CD4-positive, alpha-beta T cell (primary cell): ENCODE measurements at regions not wholly inside any gene's neighbourhood (a gene's known extent, or its start where the extent isn't known, plus 50 kb on each side); places are given as distances from the start of the nearest gene placed in this dataset.

Source experiments
- ATAC-seq: fragments of 200-7000 bp; cut with Tn5 transposase; one replicate; pipeline ENCODE4 v1.10.0; 2022; ENCODE audit warnings: mild to moderate bottlenecking; ENCODE audit not compliant: poor library complexity
- CTCF ChIA-PET: fragments of 350-600 bp; sonication (Branson Sonifier 250); formaldehyde crosslinking; loops from one replicate; lab custom pipeline; 2021; ENCODE audit warnings: antibody characterized with exemption, inconsistent platforms; lab: Charles Lee
- POLR2A ChIA-PET: fragments of 350-600 bp; sonication (Branson Sonifier 250); formaldehyde crosslinking; loops from one replicate; lab custom pipeline; 2021; ENCODE audit warnings: antibody characterized with exemption, inconsistent platforms; lab: Charles Lee
- DNase-seq, 14 experiments: peaks; one replicate each; pipeline ENCODE4 v3.0.0-alpha.2; 2013 to 2020; ENCODE audit warnings: mixed read lengths in 2 of 14
- H3K27ac ChIP-seq, 2 donors: one replicate each; pipeline versions ENCODE4 v1.5.1 to v1.7.0; 2013; ENCODE audit warnings: low read length in 2 of 2, low read depth in 1 of 2, mild to moderate bottlenecking in 1 of 2
- H3K27me3 ChIP-seq, 2 experiments: 1 replicate in 1 of 2; 2 replicates in 1 of 2; pipeline versions ENCODE4 v1.6.1 to v1.7.0; 2013; ENCODE audit warnings: low read length in 2 of 2, control low read depth in 1 of 2, mild to moderate bottlenecking in 1 of 2, moderate library complexity in 1 of 2; ENCODE audit not compliant: insufficient read depth in 2 of 2, control insufficient read depth in 1 of 2
- H3K36me3 ChIP-seq: one replicate; pipeline ENCODE4 v1.6.1; 2013; ENCODE audit warnings: low read length, control low read depth; ENCODE audit not compliant: insufficient read depth
- H3K4me1 ChIP-seq: one replicate; pipeline ENCODE4 v1.6.1; 2013; ENCODE audit warnings: low read length, control low read depth; ENCODE audit not compliant: insufficient read depth
- H3K4me3 ChIP-seq: one replicate; pipeline ENCODE4 v1.5.1; 2013; ENCODE audit warnings: mild to moderate bottlenecking, low read length, moderate library complexity
- H3K9me3 ChIP-seq, 2 experiments: 1 replicate in 1 of 2; 2 replicates in 1 of 2; pipeline versions ENCODE4 v1.6.1 to v1.7.0; 2013; ENCODE audit warnings: low read length in 2 of 2, mild to moderate bottlenecking in 2 of 2, control low read depth in 1 of 2, moderate library complexity in 1 of 2; ENCODE audit not compliant: control insufficient read depth in 1 of 2, insufficient read depth in 1 of 2
- H3K27ac Mint-ChIP-seq: one replicate; pipeline ENCODE4 v1.8.0; 2020; ENCODE audit warnings: mixed read lengths
- H3K27me3 Mint-ChIP-seq: one replicate; pipeline ENCODE4 v1.8.0; 2021; ENCODE audit warnings: mixed read lengths
- H3K36me3 Mint-ChIP-seq: one replicate; pipeline ENCODE4 v1.8.0; 2021; ENCODE audit warnings: low read depth, mixed read lengths
- H3K4me1 Mint-ChIP-seq: one replicate; pipeline ENCODE4 v1.8.0; 2021; ENCODE audit warnings: low read depth, mixed read lengths
- H3K4me3 Mint-ChIP-seq: one replicate; pipeline ENCODE4 v1.8.0; 2020; ENCODE audit warnings: mild to moderate bottlenecking, mixed read lengths
- H3K9me3 Mint-ChIP-seq: one replicate; pipeline ENCODE4 v1.8.0; 2020; ENCODE audit warnings: mixed read lengths
- intact Hi-C, 2 experiments: fragments of 100-400 bp; cut with DNase I in 1 of 2; cut with micrococcal nuclease in 1 of 2; formaldehyde crosslinking; loops; one replicate each; pipeline versions ENCODE4 v1.15.1 to v1.9.0; 2023 to 2025; cut with DNase I, micrococcal nuclease
- TF ChIP-seq, protein P1 (sequence below): fragments of 200-600 bp; IDR thresholded peaks from one replicate; pipeline ENCODE4 v1.8.0; 2022; ENCODE audit warnings: antibody characterized with exemption, mild to moderate bottlenecking

DNA sequence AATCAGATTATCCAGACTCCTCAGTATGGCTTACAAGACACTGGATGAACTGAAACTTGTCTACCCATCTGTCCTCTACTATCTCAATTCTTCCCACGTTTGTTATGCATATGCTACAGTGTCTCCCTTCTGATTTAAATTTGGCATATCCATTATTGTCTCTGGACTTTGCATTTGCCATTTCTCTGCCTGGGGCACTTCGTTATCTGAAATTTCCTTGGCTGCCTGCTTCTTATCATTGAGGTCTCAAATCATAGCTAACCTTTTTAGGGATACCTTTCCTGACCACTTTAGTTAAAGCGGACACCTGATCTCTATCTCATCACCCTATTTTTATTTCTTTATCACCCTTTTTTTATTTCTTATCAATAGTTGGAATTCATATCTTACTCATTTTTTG lies 853.4 kb downstream of the KCNJ2 start:
- TF ChIP-seq, protein P1, sequence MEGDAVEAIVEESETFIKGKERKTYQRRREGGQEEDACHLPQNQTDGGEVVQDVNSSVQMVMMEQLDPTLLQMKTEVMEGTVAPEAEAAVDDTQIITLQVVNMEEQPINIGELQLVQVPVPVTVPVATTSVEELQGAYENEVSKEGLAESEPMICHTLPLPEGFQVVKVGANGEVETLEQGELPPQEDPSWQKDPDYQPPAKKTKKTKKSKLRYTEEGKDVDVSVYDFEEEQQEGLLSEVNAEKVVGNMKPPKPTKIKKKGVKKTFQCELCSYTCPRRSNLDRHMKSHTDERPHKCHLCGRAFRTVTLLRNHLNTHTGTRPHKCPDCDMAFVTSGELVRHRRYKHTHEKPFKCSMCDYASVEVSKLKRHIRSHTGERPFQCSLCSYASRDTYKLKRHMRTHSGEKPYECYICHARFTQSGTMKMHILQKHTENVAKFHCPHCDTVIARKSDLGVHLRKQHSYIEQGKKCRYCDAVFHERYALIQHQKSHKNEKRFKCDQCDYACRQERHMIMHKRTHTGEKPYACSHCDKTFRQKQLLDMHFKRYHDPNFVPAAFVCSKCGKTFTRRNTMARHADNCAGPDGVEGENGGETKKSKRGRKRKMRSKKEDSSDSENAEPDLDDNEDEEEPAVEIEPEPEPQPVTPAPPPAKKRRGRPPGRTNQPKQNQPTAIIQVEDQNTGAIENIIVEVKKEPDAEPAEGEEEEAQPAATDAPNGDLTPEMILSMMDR, result no peak
- no peak overlapping the region for H3K27ac Mint-ChIP-seq
- CTCF ChIA-PET, result no interaction called here
- no peaks in the 10 kb centered on the region for H3K9me3 Mint-ChIP-seq
- H3K4me3 Mint-ChIP-seq, result no peak overlapping the region
- H3K36me3 Mint-ChIP-seq, result no peaks in the 10 kb centered on the region
- intact Hi-C loops, result no loop called here
- Histone ChIP-seq H3K4me1 (no peaks in the 10 kb centered on the region), H3K4me3 (no peak overlapping the region), H3K36me3 (no peaks in the 10 kb centered on the region), H3K9me3 (peaks cover 0 to 6% of the 10 kb centered on the region in 2 experiments), H3K27ac (no peak overlapping the region), H3K27me3 (no peaks in the 10 kb centered on the region)
- H3K4me1 Mint-ChIP-seq, result no peaks in the 10 kb centered on the region
- no peaks in the 10 kb centered on the region for H3K27me3 Mint-ChIP-seq
- DNase-seq (no peak), ATAC-seq (no peak)
- POLR2A ChIA-PET, result no interaction called here

- no peak overlapping the region for H3K27ac ChIP-seq
- intact Hi-C loops, result no loop called here
- TF ChIP-seq, protein P1, result no peak
- H3K27me3 ChIP-seq, result no peaks in the 10 kb centered on the region
- no peak for ATAC-seq
- H3K4me3 ChIP-seq, result no peak overlapping the region
- Mint-ChIP-seq H3K27me3 (no peaks in the 10 kb centered on the region), H3K36me3 (no peaks in the 10 kb centered on the region), H3K4me1 (no peaks in the 10 kb centered on the region), H3K27ac (no peak overlapping the region), H3K4me3 (no peak overlapping the region), H3K9me3 (peaks cover 3% of the 10 kb centered on the region)
- no peaks in the 10 kb centered on the region for H3K36me3 ChIP-seq
- H3K9me3 ChIP-seq, result peaks cover 0 to 6% of the 10 kb centered on the region in 2 experiments
- DNase-seq, result no peak
- CTCF ChIA-PET, result no interaction called here
- H3K4me1 ChIP-seq, result no peaks in the 10 kb centered on the region
- POLR2A ChIA-PET, result no interaction called here
Measured at GRCh38 chr17:71023249-71024030, 854.1 kb downstream of the KCNJ2 start.

- Mint-ChIP-seq H3K9me3 (peaks cover 3% of the 10 kb centered on the region), H3K4me3 (no peak overlapping the region), H3K36me3 (no peaks in the 10 kb centered on the region), H3K4me1 (no peaks in the 10 kb centered on the region), H3K27ac (no peak overlapping the region), H3K27me3 (no peaks in the 10 kb centered on the region)
- TF ChIP-seq, protein P1, result no peak
- H3K36me3 ChIP-seq, result no peaks in the 10 kb centered on the region
- no peak overlapping the region for H3K27ac ChIP-seq
- no peaks in the 10 kb centered on the region for H3K27me3 ChIP-seq
- H3K4me3 ChIP-seq, result no peak overlapping the region
- intact Hi-C loops, result no loop called here
- POLR2A ChIA-PET, result no interaction called here
- H3K4me1 ChIP-seq, result no peaks in the 10 kb centered on the region
- H3K9me3 ChIP-seq, result peaks cover 0 to 6% of the 10 kb centered on the region in 2 experiments
- CTCF ChIA-PET, result no interaction called here
- DNase-seq (no peak), ATAC-seq (no peak)
Measured at GRCh38 chr17:71024172-71024571, 854.8 kb downstream of the KCNJ2 start.
